ENCODE measurements at regions not wholly inside any gene's neighbourhood (a gene's known extent, or its start where the extent isn't known, plus 50 kb on each side); places are given as distances from the start of the nearest gene placed in this dataset.

DNA sequence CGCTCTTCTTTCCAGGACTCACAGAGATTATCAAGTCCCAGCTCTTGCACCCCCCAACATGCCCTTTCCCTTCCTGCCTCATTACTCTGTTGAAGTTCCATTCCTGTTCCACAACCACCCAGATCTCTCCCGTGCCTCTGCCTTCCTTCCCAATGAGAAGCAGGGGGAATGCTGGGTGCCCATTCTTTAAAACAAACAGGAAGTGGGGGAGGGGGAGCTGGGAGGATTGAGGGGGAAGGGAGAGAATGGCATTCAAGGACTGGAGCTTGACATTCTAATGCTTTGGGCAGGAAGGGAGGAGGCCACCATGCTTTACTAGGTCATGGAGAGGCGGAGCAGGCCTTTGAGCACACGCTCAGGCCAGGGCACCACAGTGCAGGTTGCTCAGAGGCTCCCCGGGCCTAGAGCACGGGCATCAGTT is 150.3 kb upstream of the IRF2BP2 start:
- TF ChIP-seq, protein P1, sequence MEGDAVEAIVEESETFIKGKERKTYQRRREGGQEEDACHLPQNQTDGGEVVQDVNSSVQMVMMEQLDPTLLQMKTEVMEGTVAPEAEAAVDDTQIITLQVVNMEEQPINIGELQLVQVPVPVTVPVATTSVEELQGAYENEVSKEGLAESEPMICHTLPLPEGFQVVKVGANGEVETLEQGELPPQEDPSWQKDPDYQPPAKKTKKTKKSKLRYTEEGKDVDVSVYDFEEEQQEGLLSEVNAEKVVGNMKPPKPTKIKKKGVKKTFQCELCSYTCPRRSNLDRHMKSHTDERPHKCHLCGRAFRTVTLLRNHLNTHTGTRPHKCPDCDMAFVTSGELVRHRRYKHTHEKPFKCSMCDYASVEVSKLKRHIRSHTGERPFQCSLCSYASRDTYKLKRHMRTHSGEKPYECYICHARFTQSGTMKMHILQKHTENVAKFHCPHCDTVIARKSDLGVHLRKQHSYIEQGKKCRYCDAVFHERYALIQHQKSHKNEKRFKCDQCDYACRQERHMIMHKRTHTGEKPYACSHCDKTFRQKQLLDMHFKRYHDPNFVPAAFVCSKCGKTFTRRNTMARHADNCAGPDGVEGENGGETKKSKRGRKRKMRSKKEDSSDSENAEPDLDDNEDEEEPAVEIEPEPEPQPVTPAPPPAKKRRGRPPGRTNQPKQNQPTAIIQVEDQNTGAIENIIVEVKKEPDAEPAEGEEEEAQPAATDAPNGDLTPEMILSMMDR (IDR thresholded peaks at IDR 0.05; ENCODE audit: unreplicated experiment) = no peak
- DNase-seq (ENCODE audit: low spot score) = no peak
- no peaks in the 10 kb centered on the region for H3K36me3 Mint-ChIP-seq (ENCODE audit: low read depth, unreplicated experiment)
- H3K27ac Mint-ChIP-seq (ENCODE audit: unreplicated experiment) = peak overlapping the region; percentile 75
- no peaks in the 10 kb centered on the region for H3K9me3 Mint-ChIP-seq (ENCODE audit: unreplicated experiment)
- peaks cover 4% of the 10 kb centered on the region for H3K27me3 Mint-ChIP-seq (ENCODE audit: unreplicated experiment)
- no peak overlapping the region for H3K4me3 Mint-ChIP-seq (ENCODE audit: unreplicated experiment)
- H3K4me1 Mint-ChIP-seq (ENCODE audit: unreplicated experiment) = peaks cover 9% of the 10 kb centered on the region

DNA sequence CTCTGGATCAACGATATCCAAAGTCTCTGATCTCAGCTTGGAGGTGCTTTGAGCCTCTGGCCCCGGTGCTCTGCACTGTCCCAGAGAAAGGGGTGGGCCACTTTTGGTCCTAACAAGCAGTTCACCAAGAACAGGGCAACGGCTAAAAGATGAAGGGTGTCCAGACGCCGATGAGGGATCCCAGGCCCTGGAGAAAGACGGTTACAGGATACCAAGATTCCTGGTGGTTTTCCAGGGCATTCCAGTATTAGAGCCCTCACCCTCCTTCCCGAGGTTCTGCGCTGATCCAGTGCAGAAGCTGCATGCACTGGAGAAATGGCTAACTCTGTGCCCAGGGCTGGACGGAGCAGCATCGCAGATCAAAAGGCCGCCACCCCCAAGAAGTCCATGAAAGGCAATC is 149.9 kb upstream of the IRF2BP2 start:
- TF ChIP-seq, protein P1 (IDR thresholded peaks at IDR 0.05; ENCODE audit: unreplicated experiment) = no peak
- H3K4me3 Mint-ChIP-seq (ENCODE audit: unreplicated experiment) = no peak overlapping the region
- no peak for DNase-seq (ENCODE audit: low spot score)
- peaks cover 9% of the 10 kb centered on the region for H3K4me1 Mint-ChIP-seq (ENCODE audit: unreplicated experiment)
- H3K27ac Mint-ChIP-seq (ENCODE audit: unreplicated experiment) = no peak overlapping the region
- H3K9me3 Mint-ChIP-seq (ENCODE audit: unreplicated experiment) = no peaks in the 10 kb centered on the region
- peaks cover 4% of the 10 kb centered on the region for H3K27me3 Mint-ChIP-seq (ENCODE audit: unreplicated experiment)
- H3K36me3 Mint-ChIP-seq (ENCODE audit: low read depth, unreplicated experiment) = no peaks in the 10 kb centered on the region

DNA sequence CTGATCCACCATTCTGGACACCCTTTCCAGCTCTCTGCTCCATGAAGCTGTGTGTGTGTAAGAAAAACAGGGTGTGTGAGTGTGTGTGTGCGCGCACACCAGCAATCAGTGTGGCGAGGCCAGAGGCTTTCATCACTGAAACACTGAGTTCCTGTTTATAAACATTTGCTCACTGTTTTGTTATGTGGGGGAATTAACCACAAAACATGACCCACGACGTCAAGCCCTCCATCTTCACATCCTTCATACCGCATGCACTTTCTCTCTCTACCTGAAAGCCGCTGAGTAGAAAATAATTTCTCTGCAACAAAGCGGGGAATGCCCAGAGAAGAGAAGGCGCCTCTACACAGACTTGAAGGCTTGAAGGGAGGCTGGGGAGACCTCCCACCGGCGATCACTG is 148.9 kb upstream of the IRF2BP2 start:
- no peak for DNase-seq (ENCODE audit: low spot score)
- TF ChIP-seq, protein P1 (IDR thresholded peaks at IDR 0.05; ENCODE audit: unreplicated experiment) = no peak
- Mint-ChIP-seq H3K27me3 (ENCODE audit: unreplicated experiment) (peaks cover 4% of the 10 kb centered on the region), H3K9me3 (ENCODE audit: unreplicated experiment) (no peaks in the 10 kb centered on the region), H3K36me3 (ENCODE audit: low read depth, unreplicated experiment) (no peaks in the 10 kb centered on the region), H3K4me3 (ENCODE audit: unreplicated experiment) (no peak overlapping the region), H3K27ac (ENCODE audit: unreplicated experiment) (no peak overlapping the region), H3K4me1 (ENCODE audit: unreplicated experiment) (peaks cover 9% of the 10 kb centered on the region)

DNA sequence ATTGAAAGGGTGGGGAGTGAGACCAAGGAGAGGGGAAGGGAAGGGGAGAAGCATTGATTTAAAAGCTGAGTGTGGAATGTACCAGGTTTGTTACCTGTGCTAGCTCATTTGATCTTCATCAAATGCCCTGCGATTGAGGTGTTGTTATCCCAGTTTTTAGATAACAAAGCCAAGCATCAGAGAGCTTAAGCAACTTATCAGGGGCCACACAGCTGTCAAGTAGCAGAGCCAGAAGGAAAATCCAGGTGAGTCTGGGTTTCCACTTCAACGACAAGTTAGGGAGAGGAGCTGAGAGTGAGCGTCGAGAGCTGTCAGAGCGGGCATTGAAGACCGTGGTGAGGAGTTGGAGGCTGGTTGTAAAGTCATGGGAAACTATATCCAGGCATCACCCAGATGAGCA is 146.9 kb upstream of the IRF2BP2 start:
- no peak overlapping the region for H3K27ac Mint-ChIP-seq (ENCODE audit: unreplicated experiment)
- no peak for DNase-seq (ENCODE audit: low spot score)
- H3K27me3 Mint-ChIP-seq (ENCODE audit: unreplicated experiment) = peaks cover 4% of the 10 kb centered on the region
- TF ChIP-seq, protein P1 (IDR thresholded peaks at IDR 0.05; ENCODE audit: unreplicated experiment) = no peak
- H3K4me1 Mint-ChIP-seq (ENCODE audit: unreplicated experiment) = peaks cover 9% of the 10 kb centered on the region
- H3K4me3 Mint-ChIP-seq (ENCODE audit: unreplicated experiment) = no peak overlapping the region
- H3K9me3 Mint-ChIP-seq (ENCODE audit: unreplicated experiment) = no peaks in the 10 kb centered on the region
- H3K36me3 Mint-ChIP-seq (ENCODE audit: low read depth, unreplicated experiment) = no peaks in the 10 kb centered on the region

DNA sequence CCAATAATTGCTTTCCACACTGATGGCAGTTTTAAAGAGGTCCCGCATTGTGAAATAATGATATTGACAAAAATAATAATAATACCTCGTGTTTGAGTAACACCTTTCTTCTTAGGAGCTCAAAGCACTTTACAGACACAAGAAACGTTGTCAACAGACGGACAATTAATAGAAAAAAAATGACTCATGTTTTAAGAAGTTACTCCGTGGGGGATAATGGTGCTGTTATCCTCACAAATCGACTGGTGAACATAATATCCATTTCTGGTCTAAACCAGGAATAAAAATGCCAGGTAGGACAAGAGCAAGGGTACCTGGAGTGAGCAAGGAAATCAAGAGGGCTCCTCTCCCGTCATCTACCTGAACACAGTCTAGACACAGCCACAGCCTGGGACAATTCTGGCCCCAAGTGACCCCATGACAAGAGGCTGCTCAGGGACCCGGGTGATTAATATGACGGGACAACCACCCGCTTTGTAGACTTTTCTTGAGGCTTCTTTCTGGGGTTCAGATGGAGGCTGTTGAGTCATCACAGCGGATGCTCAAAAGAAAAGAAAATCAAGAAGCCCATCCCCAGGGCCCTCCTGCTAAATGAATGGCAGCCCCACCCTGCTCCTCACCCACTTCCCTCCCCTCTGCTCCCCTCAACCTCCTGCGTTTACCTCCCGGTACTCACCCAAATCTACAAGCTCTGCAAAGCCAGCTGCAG is 146.2 kb upstream of the IRF2BP2 start:
- no peaks in the 10 kb centered on the region for H3K36me3 Mint-ChIP-seq (ENCODE audit: low read depth, unreplicated experiment)
- H3K27me3 Mint-ChIP-seq (ENCODE audit: unreplicated experiment) = peaks cover 4% of the 10 kb centered on the region
- TF ChIP-seq, protein P1 (IDR thresholded peaks at IDR 0.05; ENCODE audit: unreplicated experiment) = no peak
- H3K4me3 Mint-ChIP-seq (ENCODE audit: unreplicated experiment) = no peak overlapping the region
- peaks cover 10% of the 10 kb centered on the region for H3K4me1 Mint-ChIP-seq (ENCODE audit: unreplicated experiment)
- H3K9me3 Mint-ChIP-seq (ENCODE audit: unreplicated experiment) = no peaks in the 10 kb centered on the region
- H3K27ac Mint-ChIP-seq (ENCODE audit: unreplicated experiment) = no peak overlapping the region
- DNase-seq (ENCODE audit: low spot score) = no peak
